Activated naive CD8-positive, alpha-beta T cell treated with anti-CD3 and anti-CD28 coated beads, Interleukin-2, amount 50 U/mL, for 16 hours (primary cell): ENCODE measurements at regions not wholly inside any gene's neighbourhood (a gene's known extent, or its start where the extent isn't known, plus 50 kb on each side); places are given as distances from the start of the nearest gene placed in this dataset.
"Not testable (repeated sequence)": the region's sequence is repeated elsewhere in the genome, so short reads cannot be mapped to it uniquely, and the experiment has no call there.

Experiments used
- DNase-seq: peaks from one replicate; pipeline ENCODE4 v3.0.0-alpha.2; 2020; ENCODE audit warnings: low read depth, low spot score

DNA sequence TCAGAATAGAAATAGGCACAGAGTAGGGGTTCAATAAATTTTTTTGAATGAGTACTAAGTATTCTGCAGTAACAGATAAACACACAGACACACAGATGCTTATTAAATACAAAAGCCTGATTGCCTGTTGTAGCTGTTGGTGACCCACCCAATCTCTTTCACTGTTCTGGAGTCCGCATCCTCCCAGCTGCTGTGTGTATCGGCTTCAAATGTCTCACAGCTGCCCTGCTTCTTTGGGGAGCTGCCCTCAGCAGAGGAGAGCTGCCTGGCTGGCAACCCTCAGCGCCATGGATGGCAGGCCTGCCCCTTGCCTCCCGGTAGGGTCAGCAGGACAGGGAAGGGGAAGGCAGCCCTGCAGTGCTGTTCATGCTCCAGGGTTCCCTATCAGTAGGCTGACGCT lies 50.5 kb upstream of the PRNP start:
- DNase-seq = no peak

DNA sequence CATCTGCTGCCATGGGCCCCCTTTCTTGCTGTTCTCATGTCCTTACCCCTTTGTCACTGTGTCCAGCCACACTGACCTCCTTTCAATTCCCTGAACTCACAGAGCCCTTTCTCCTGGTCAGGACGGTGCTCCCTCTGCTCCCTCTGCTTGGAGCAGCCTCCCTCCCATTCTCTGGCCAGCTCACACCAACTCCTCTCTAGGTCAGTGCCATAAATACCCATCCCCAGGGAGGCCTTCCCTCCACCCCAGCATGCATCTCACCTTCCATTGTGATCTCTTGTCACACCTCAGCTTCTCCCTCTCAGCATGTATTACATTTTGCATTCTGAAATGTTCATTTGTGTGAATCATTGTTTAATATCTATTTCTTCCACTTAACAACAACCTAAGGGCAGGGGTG lies 50.9 kb upstream of the PRNP start:
- DNase-seq = no peak

DNA sequence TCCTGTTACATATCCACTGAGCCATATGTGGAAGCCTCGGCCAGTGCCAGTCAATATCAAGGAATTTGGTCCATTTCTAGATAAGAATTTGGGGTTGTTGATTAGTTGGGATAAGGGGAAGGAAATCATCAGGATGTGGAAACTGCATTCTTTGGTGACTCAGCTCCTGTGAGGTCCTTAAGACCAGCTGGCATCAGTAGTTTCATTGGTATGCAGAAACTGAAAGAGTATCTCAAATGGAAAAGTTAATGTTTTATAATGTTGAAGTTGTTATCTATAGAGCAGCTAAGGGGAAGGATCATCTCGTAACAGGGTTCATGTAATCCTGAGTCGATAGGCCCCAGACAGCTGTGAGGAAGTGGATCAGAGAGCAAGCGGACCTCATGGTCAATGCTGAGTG lies 52.5 kb upstream of the PRNP start:
- no peak for DNase-seq

DNA sequence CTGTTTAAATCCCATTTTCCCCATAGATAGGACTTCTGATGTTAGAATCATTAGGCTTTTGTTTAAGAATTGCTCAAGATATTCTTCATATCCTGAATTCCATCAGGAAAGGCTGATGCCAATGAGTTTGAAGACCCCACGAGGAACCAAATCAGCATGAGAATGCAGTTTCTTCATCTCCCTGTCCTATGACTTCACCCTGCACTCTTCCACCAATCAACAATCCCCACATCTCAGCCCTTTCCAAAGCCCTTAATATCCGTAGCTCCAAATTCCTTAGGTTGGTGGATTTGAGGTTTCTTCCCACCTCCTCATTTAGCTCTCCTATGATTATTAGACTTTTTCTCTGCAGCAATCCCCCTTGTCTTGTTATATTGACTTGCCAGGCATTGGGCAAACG lies 52.9 kb upstream of the PRNP start:
- DNase-seq = no peak

DNA sequence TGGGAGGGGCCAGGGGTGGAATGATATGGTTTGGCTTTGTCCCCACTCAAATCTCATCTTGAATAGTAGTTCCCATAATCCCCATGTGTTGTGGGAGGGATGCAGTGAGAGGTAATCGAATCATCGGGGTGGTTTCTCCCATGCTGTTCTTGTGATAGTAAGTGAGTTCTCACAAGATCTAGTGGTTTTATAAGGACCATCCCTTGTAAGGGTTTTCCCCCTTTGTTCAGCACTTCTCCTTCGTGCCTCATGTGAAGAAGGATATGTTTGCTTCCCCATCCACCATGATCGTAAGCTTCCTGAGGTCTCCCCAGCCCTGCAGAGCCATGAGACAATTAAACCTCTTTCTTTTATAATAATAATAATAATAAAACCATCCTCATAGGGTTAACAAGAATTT lies 53.4 kb upstream of the PRNP start:
- no peak for DNase-seq

DNA sequence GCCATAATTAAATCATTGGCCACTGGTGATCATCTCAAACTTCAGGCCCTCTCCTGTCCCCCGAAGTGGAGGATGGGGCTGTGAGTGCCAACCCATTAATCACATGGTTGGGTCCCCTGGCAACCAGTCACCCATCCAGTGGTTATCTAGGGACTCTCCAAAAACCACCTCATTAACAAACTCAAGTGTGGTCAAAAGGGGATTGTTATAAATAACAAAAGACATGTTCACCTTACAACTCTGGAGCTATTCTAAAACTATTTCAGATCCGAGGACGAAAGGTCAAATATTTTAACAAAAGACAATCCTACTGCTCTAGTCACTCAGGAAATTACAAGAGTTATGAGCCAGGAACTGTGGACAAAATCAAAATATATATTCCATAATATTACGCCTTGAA lies 60.0 kb upstream of the PRNP start:
- DNase-seq = no peak

DNA sequence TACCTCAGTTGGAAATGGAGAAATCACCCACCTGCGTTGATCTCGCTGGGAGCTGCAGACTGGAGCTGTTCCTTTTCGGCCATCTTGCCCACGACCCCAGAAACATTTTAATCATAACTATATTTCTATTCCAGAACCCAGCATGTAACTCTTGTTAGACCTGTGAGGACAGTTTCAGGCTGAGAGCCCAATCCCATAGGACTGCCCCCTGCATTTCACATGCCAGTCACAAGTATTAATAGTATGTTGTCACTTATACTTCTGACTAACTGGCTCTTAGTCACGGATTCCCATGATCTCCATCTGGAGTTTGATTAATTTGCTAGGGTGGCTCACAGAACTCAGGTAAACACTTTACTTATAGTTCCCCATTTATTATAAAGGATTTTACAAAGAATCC lies 60.6 kb upstream of the PRNP start:
- DNase-seq = no peak

DNA sequence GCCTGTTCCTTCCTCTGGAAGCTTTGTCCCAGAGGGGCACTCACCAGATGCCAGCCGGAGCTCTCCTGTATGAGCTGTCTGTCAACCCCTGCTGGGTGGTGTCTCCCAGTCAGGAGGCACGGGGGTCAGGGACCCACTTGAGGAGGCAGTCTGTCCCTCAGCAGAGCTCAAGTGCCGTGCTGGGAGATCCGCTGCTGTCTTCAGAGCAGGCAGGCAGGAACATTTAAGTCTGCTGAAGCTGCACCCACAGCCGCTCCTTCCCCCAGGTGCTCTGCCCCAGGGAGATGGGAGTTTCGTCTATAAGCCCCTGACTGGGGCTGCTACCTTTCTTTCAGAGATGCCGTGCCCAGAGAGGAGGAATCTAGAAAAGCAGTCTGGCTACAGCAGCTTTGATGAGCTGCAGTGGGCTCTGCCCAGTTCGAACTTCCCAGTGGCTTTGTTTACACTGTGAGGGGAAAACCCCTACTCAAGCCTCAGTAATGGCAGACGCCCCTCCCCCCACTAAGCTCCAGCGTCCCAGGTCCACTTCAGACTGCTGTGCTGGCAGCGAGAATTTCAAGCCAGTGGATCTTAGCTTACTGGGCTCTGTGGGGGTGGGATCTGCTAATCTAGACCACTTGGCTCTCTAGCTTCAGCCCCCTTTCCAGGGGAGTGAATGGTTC lies 61.5 kb upstream of the PRNP start:
- not testable (repeated sequence) for DNase-seq

DNA sequence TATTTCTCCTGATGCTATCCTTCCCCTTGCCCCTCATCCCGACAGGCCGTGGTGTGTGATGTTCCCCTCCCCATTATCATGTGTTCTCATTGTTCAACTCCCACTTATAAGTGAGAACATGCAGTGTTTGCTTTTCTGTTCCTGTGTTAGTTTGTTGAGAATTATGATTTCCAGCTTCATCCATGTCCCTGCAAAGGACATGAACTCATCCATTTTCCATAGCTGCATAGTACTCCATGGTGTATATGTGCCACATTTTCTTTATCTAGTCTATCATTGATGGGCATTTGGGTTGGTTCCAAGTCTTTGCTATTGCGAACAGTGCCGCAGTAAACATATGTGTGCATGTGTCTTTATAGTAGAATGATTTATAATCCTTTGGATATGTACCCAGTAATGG lies 67.1 kb upstream of the PRNP start:
- not testable (repeated sequence) for DNase-seq

DNA sequence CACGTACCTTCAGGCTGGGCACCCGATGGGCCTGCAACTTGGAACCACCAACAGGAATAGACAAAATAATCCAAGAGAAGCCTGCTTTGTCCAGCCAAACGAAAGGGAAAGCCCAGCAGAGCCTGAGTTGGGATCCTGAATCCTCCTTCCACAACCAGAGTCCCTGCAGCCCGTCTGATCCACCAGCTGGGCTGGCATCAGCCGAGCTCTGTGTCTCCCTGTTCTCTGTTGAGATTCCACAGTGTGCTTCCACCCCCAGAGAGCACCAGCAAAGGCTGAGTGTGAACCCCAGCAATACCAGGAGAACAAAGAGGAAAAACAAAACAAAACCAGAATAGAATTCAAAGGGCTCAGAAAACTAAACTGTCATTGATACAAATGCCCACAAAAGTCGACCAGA lies 68.8 kb upstream of the PRNP start:
- DNase-seq = no peak

DNA sequence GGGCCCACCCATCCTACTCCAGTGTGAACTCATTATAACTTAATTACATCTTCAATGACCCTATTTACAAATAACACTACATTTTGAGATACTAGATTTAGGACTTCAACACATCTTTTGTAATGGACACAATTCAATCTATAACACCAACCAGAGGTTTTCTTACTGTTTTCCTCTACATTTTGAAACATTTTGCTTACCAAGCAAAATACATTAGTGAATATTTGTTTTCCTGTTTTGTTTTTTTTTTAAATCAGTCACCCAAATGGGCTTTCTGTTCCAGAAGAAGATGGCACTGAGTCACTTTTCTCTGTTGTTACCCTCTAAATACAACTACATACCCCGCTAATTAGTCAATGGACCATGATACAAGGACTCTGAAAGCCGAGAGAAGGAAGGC lies 69.2 kb upstream of the PRNP start:
- no peak for DNase-seq

DNA sequence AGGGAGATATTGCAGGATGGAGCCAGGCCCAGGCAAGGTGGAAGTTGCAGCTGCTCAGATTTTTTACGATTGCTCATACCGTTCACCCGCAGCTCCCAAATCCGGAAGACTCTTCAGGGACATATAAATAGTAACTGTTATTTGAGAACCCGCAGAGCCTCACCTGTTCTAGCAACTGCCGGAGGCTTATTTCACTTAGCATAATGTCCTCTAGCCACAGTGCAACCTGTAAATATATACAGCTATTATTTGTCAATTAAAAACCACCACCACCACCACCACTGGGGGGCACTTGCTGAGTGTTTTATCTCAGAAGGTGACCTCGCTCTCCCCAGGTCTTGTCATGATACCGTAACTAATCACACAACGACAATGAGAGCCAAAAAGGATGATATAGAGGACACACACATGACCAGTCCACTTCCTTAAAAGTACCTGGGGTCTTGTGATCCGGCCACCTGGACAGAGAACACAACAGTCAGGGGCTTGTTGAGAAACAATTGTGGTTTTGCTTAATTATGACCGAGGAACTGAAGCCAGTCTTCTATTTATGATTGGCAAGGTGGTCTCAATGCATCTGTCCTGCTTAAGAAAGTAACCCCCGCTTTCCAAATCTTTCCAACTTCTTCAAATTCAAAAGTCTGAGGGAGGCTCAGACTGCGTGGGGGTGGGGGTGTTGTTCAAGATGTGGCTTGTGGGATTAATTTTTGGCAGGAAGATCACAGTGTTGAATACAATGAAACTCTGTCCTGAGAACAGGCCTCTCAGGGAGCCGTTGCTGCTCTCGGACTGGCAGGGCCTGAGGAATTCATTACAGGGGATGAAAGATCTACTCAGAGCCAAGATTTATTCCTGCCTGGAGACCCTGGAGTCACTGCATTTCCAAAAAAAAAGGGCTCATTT lies 72.3 kb upstream of the PRNP start:
- peak; percentile 32 for DNase-seq

DNA sequence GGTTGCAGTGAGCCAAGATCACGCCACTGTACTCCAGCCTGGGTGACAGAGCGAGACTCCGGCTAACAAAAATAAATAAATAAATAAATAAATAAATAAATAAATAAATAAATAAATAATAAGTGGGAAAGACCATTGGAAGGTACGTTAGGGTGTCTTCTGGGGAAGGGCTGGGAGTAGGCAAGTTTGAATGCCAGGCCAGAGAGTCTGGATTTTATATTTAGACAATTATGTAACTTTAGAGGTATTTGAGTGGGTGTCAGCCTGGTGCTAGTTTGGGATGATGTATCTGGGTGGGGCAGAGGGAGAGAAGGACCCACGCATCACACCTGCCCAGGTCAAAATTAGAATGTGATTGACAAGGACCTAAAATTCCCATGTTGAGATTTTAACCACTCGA lies 73.1 kb upstream of the PRNP start:
- DNase-seq = no peak

DNA sequence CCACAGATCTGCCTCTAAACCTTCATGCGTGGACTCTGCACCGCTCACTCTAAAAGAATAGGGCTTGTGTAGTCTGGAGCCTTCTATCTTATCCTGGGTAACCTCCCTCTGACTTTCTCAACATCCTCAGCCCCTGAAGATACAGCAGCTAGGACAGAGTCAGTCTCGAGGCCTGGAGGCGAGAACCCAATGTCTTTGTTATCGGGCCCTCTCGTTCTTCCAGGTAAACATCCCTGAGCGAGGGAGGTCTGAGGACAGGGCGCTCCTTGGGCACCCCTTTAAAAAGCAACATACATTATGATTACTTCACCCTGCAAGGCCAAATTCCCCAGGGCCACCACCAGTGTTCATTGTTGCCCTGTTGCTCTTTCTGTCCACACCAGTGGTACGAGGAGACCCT lies 75.4 kb upstream of the PRNP start:
- DNase-seq = no peak

DNA sequence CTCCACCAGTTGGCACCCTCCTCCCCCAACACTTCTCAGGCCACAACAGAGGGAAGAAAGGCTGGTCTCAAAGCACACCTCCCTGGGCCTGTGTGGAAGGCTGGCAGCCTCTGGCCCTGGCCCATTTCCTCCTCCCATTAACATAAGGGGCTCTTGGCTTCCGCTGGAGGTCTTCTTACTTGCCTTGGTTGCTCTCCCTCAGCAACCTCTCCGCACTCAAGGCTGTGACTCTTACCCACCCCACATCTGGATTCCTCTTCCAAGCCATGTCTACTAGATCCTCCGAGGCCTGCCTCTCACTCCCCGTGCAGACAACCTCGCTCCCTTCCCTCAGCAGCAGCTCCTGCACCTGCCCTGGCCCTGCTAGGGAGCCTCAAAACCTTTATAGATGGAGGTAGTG lies 76.7 kb upstream of the PRNP start:
- DNase-seq = no peak

DNA sequence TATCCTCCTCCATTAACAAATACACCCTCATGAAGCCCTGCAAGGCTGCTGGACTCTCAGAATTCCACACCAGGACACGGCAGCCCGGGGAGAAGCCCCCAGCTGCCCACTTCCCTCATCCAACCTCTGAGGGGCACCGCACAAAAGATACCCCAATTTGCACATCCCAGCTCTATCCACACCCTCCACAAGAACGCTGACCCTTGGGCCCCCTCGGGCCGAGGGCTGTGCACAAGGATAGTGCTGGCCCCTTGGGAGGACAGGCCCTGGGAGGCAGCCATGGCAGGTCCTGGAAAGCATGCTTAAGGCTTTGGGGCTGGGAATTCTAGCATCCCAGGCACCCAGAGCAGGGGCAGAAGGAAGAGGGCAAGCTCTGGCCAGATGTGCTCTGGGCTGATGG lies 77.4 kb upstream of the PRNP start:
- no peak for DNase-seq

DNA sequence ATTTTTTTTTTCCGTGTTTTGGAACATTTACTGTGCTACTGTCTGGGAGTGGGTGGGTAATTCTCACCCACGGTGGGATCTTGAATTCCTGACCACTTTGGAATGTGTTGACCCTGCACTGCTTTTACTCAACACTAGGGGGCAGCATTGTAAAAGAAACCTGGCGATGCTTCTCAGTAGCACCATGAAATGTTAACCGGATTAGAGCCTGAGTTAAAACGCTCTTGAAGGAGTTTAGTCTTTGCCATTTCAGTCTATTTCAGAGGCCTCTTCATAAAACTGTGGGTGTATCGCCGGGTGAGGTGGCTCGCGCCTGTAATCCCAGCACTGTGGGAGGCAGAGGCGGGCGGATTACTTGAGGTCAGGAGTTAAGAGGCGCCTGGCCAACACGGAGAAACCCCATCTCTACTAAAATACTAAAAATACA lies 79.0 kb upstream of the PRNP start:
- peak; percentile 19 for DNase-seq

DNA sequence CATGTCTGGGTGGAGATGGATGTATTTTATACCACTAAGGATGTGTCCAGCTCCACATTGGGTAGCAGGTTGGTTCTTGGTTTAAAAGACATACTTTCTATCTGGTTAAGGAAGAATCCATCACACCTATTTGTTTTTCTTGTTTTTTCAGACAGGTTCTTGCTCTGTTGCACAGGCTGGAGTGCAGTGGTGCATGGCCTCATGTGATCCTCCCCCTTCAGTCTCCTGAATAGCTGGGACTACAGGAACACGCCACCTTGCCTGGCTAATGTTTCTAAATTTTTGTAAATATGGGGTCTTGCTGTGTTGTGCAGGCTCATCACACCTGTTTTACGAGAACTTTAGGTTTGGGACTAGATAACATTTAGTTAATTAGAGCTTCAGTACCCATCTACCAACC lies 80.2 kb upstream of the PRNP start:
- DNase-seq = no peak

DNA sequence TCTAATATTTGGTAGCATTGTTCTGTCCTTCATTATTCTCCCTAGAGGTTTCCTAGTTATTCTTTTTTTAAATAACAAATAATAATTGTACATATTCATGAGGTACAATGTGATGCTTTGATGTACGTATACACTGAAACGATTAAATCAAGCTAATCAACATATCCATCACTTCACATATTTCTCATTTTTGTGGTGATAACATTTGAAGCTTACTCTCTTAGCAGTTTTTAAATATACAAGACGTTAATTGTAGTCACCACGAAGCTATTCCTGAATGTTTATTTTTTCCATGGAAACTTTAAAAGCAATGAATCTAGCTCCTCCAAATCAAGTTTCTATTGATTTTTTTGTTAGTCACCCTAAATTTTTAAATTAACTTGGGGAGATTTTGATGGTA lies 81.1 kb upstream of the PRNP start:
- no peak for DNase-seq

DNA sequence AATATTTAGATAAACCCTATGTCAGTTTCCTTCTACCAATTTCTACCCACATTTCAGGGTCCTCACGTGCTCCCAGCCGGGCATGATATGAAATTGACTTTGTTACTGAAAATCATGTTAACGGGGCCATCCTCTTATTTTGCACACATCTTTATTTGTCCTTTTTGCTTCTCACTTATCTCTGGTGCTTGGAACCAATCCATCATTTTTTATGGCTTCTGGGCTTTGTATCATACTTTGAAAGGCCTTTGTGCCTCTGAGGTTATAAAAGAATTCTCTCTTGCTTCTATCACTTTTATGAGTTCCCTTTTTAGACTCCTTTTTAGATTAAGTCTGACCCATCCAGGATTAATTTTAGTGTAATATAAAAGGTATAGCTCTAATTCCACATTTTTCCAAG lies 81.7 kb upstream of the PRNP start:
- no peak for DNase-seq

DNA sequence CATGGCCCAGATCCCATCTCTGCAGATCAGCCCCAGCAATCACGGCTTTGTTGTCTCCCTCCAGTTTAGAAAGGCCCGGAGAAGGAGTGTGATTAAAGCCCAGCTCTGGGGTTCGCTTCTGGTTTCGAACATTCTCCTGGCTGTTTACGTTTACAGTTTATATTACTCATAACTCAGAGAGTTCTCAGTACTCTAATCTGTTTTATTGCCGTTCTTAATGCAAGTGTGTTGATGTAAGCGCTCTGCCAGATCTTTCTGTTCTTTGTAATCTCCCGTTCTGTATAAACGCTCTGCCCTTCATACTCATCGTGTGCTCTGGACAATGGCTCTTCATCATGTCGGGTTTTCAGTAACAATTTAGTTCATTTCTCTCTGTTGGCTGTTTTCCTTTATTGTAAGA lies 82.5 kb upstream of the PRNP start:
- no peak for DNase-seq

DNA sequence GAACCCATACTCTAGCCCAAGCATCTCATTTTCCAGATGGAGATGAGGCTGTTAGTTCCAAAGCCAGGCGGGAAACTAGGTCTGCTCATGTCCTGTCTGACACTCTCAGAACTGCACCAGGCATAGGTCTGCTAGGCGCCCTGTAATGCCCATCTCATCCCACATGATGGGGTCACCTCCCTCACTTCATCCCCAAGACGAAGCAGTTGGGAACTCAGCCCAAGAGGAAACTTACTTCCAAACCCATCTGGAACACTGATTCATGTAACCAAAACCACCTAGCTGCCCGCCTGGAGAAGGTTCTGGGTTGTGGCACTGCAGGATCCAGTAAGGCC lies 84.0 kb upstream of the PRNP start:
- no peak for DNase-seq

DNA sequence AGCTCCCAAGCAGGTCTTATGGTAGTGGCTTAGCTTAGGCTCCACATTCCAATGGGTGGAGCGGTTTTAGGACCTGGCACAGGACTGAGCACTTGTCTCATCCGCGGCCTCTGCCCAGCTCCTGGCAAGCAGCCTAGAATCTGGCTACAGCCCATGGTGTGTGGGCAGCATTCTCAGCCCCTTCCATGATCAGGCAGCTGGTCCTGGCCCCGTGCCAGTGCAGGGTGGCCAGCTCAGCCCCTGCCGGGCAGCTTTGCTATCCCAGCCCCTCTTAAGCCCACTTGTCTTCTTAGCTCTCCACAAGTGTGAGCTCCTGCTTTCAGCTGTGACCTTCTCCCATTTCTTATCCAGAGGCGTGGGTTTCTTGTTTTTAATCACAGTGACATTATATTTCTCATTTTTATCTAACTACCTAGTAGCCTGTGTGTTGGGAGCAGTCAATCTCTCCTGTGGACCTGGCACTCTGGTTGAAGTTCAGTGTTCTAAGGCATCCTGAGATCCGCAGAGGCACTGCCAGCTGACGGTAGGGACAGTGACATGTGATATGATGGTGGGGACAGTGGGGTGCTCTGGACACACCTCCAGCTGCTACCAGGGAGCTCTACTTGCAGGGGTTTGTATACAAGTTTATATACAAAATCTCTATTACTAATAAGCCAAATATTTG lies 84.5 kb upstream of the PRNP start:
- DNase-seq = no peak
